WTC11 (cell line): ENCODE measurements at regions not wholly inside any gene's neighbourhood (a gene's known extent, or its start where the extent isn't known, plus 50 kb on each side); places are given as distances from the start of the nearest gene placed in this dataset.

Experiments used
- CTCF ChIP-seq: fragments of 200-600 bp; IDR thresholded peaks from 2 replicates; pipeline ENCODE4 v1.8.0; 2022; ENCODE audit warnings: antibody characterized with exemption
- MYBL2 ChIP-seq: sonication (generic); formaldehyde crosslinking; IDR thresholded peaks from 2 replicates; pipeline ENCODE4 v1.8.1; 2023; ENCODE audit warnings: mild to moderate bottlenecking, moderate library complexity, missing genetic modification reagents
- NR3C1 ChIP-seq: sonication (generic); formaldehyde crosslinking; conservative IDR thresholded peaks from 2 replicates; pipeline ENCODE4 v1.8.1; 2023; ENCODE audit warnings: low read depth, mild to moderate bottlenecking, missing genetic modification reagents
- USF2 ChIP-seq: sonication (generic); formaldehyde crosslinking; IDR thresholded peaks from 2 replicates; pipeline ENCODE4 v1.8.1; 2023; ENCODE audit warnings: mild to moderate bottlenecking, missing genetic modification reagents, moderate library complexity
- TF ChIP-seq, protein P1 (sequence below): sonication (generic); formaldehyde crosslinking; IDR thresholded peaks from 2 replicates; pipeline ENCODE4 v1.8.1; 2023; ENCODE audit warnings: mild to moderate bottlenecking, moderate library complexity, missing genetic modification reagents
- TF ChIP-seq, protein P2 (sequence below): sonication (generic); formaldehyde crosslinking; IDR thresholded peaks from 2 replicates; pipeline ENCODE4 v1.8.0; 2022; ENCODE audit warnings: mild to moderate bottlenecking, missing genetic modification reagents

DNA sequence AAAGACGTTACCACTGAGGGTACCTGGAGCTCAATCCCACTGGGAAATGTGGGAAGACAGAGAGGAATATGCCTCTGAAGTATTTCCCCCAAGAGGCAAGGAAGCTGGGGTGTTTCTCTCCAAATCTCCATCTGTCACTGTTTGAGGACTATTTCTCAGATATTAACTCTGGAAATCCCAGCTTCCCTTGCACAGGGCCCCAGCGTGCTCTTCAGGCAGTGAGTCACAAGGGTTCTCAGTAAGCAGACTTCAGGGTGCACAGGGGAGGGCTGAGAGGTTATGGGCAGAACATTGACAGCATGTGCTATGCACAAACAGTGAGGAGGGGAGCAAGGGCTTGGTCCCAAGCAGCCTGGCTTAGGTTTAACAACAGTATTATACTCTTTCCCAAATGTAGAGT lies 60.9 kb upstream of the EED start:
- TF ChIP-seq USF2 (CRISPR knock-in tag) (no peak), MYBL2 (CRISPR knock-in tag) (no peak), CTCF (no peak), NR3C1 (CRISPR knock-in tag) (no peak)
- TF ChIP-seq, protein P1, sequence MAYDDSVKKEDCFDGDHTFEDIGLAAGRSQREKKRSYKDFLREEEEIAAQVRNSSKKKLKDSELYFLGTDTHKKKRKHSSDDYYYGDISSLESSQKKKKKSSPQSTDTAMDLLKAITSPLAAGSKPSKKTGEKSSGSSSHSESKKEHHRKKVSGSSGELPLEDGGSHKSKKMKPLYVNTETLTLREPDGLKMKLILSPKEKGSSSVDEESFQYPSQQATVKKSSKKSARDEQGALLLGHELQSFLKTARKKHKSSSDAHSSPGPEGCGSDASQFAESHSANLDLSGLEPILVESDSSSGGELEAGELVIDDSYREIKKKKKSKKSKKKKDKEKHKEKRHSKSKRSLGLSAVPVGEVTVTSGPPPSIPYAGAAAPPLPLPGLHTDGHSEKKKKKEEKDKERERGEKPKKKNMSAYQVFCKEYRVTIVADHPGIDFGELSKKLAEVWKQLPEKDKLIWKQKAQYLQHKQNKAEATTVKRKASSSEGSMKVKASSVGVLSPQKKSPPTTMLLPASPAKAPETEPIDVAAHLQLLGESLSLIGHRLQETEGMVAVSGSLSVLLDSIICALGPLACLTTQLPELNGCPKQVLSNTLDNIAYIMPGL, result no peak
- TF ChIP-seq, protein P2, sequence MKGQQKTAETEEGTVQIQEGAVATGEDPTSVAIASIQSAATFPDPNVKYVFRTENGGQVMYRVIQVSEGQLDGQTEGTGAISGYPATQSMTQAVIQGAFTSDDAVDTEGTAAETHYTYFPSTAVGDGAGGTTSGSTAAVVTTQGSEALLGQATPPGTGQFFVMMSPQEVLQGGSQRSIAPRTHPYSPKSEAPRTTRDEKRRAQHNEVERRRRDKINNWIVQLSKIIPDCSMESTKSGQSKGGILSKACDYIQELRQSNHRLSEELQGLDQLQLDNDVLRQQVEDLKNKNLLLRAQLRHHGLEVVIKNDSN (CRISPR knock-in tag), result no peak
